Tibial nerve (tissue), 4 donors: ENCODE measurements at regions not wholly inside any gene's neighbourhood (a gene's known extent, or its start where the extent isn't known, plus 50 kb on each side); places are given as distances from the start of the nearest gene placed in this dataset.

Experiments
- EP300 ChIP-seq, 2 donors: sonication (generic); formaldehyde crosslinking; IDR thresholded peaks; one replicate each; pipeline ENCODE4 v1.6.1; 2017; ENCODE audit warnings: antibody characterized with exemption in 2 of 2, mild to moderate bottlenecking in 1 of 2
- POLR2A ChIP-seq, 2 donors: fragments of 450-650 bp; IDR thresholded peaks; one replicate each; pipeline ENCODE4 v1.6.1; 2017; ENCODE audit warnings: antibody characterized with exemption in 2 of 2, mild to moderate bottlenecking in 2 of 2, moderate library complexity in 2 of 2
- TF ChIP-seq, protein P1 (sequence below), 5 experiments: fragments of 200-600 bp in 3 of 5; fragments of 450-650 bp in 2 of 5; sonication (generic) in 3 of 5; IDR thresholded peaks; one replicate each; pipeline ENCODE4 v1.5.1; 2016 to 2019; ENCODE audit warnings: antibody characterized with exemption in 5 of 5, mild to moderate bottlenecking in 3 of 5, moderate library complexity in 2 of 5

- TF ChIP-seq, protein P1, sequence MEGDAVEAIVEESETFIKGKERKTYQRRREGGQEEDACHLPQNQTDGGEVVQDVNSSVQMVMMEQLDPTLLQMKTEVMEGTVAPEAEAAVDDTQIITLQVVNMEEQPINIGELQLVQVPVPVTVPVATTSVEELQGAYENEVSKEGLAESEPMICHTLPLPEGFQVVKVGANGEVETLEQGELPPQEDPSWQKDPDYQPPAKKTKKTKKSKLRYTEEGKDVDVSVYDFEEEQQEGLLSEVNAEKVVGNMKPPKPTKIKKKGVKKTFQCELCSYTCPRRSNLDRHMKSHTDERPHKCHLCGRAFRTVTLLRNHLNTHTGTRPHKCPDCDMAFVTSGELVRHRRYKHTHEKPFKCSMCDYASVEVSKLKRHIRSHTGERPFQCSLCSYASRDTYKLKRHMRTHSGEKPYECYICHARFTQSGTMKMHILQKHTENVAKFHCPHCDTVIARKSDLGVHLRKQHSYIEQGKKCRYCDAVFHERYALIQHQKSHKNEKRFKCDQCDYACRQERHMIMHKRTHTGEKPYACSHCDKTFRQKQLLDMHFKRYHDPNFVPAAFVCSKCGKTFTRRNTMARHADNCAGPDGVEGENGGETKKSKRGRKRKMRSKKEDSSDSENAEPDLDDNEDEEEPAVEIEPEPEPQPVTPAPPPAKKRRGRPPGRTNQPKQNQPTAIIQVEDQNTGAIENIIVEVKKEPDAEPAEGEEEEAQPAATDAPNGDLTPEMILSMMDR (IDR thresholded peaks at IDR 0.05): no peak
- TF ChIP-seq EP300 (IDR thresholded peaks at IDR 0.05) (no peak), POLR2A (IDR thresholded peaks at IDR 0.05) (no peak)
Observed at GRCh38 chr18:10086458-10087210, 172.8 kb downstream of the VAPA start.
